Small intestine (tissue), 7 donors: ENCODE measurements at regions not wholly inside any gene's neighbourhood (a gene's known extent, or its start where the extent isn't known, plus 50 kb on each side); places are given as distances from the start of the nearest gene placed in this dataset.

Source experiments
- DNase-seq, 2 donors: peaks; one replicate each; pipeline versions ENCODE4 v3.0.0 to v3.0.0-alpha.2; 2013
- FAIRE-seq: peaks from 2 replicates; lab custom pipeline; 2012; peaks lifted over from hg19 to GRCh38; lab: Jason Lieb, UNC
- H3K27ac ChIP-seq, 3 donors: one replicate each; pipeline ENCODE4 v1.5.1; 2013; ENCODE audit warnings: low read length in 2 of 3, mild to moderate bottlenecking in 2 of 3, control low read depth in 1 of 3, inconsistent platforms in 1 of 3, low read depth in 1 of 3, moderate library complexity in 1 of 3
- H3K27me3 ChIP-seq, 3 donors: one replicate each; pipeline ENCODE4 v1.6.1; 2013; ENCODE audit warnings: low read length in 3 of 3, inconsistent platforms in 1 of 3; ENCODE audit not compliant: control insufficient read depth in 3 of 3, insufficient read depth in 3 of 3
- H3K36me3 ChIP-seq, 3 donors: one replicate each; pipeline ENCODE4 v1.6.1; 2013; ENCODE audit warnings: low read length in 3 of 3, inconsistent platforms in 1 of 3, low read depth in 1 of 3, mild to moderate bottlenecking in 1 of 3, moderate library complexity in 1 of 3; ENCODE audit not compliant: control insufficient read depth in 3 of 3, insufficient read depth in 2 of 3
- H3K4me1 ChIP-seq, 3 donors: one replicate each; pipeline ENCODE4 v1.6.1; 2013; ENCODE audit warnings: low read length in 2 of 3, inconsistent platforms in 1 of 3, low read depth in 1 of 3, mild to moderate bottlenecking in 1 of 3, moderate library complexity in 1 of 3; ENCODE audit not compliant: control insufficient read depth in 3 of 3, insufficient read depth in 2 of 3
- H3K4me3 ChIP-seq, 3 donors: one replicate each; pipeline ENCODE4 v1.5.1; 2013; ENCODE audit warnings: low read length in 3 of 3, control low read depth in 1 of 3, inconsistent platforms in 1 of 3, low read depth in 1 of 3, mild to moderate bottlenecking in 1 of 3, moderate library complexity in 1 of 3
- H3K9me3 ChIP-seq, 2 donors: one replicate each; pipeline ENCODE4 v1.6.1; 2013; ENCODE audit warnings: low read depth in 1 of 2, low read length in 1 of 2; ENCODE audit not compliant: control insufficient read depth in 2 of 2, insufficient read depth in 1 of 2
- WGBS, 3 donors: extraction: QIAGEN DNeasy Blood & Tissue Kit; methylation state at CpG; one replicate each; pipeline ENCODE4 v1.1.7; 2013; 5-methylcytosine and 5-hydroxymethylcytosine counted together
- donor health status: healthy with polysubstance abuse.
- donor health status: control.
- donor health status: control.
- donor health status: Bipolar disorder and iron deficiency.
- donor health status: healthy.

DNA sequence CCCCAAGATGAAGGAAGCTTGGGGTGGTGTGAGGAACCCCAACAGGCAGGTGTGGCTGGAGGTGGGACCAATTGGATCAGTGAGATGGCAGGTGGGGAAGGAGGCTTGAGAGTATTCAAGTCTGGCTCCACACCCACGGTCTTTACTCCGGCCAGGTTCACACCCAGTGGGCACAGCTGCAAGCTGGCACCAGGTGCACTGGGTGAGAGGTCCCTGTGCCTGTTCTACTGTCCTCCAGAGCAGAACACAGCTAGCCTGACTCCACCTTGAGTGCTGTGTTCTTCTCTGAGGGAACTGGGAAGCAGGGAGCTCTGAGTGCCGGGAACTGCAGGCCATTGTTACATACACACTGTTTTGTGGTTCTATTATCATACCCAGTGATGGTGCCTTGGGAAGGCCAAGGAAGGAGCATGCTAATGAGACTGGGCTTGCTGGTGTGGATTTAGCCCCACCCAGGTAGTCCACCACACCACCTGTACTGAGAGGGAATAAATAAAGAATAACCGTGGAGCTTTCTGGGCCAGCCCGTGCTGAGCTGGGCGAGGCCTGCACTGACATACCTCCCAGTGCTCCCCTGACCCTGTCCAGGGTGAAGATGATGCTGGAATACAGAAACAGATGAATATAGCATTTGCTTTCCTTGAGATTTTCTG is 93.4 kb downstream of the ABHD5 start:
- FAIRE-seq (no peak), DNase-seq (no peak)
- no peaks in the 10 kb centered on the region for H3K9me3 ChIP-seq
- H3K27me3 ChIP-seq = peaks cover 0 to 17% (median 0%) of the 10 kb centered on the region in 3 donors
- 53 to 83% (median 56%) methylated on average over 6 of the region's 6 CpGs for WGBS, 3 donors
- no peak overlapping the region for H3K27ac ChIP-seq
- no peaks in the 10 kb centered on the region for H3K4me1 ChIP-seq
- H3K36me3 ChIP-seq = no peaks in the 10 kb centered on the region
- H3K4me3 ChIP-seq = no peak overlapping the region

DNA sequence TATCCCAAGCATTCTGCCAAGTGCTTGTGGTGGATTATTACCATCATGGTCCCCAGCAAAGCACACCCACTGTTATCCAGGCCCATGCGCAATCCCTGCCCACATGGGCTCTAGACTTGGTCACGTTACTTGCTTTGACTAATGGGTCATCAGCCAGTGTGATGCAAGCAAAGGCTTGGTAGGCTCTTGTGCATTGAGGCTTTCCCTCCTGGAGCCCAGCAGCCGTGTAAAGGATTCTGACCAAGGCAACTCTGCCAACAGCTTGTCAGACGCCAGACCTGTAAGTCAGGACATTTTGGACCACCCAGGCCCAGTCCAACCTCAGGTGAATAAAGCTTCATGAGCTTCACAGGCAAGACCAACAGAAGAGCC is 93.9 kb downstream of the ABHD5 start:
- no peak overlapping the region for H3K27ac ChIP-seq
- H3K4me1 ChIP-seq = no peaks in the 10 kb centered on the region
- 69 to 90% (median 76%) methylated on average over 4 of the region's 4 CpGs for whole genome bisulfite sequencing, 3 donors
- DNase-seq (no peak), FAIRE-seq (no peak)
- peaks cover 0 to 17% (median 0%) of the 10 kb centered on the region in 3 donors for H3K27me3 ChIP-seq
- no peaks in the 10 kb centered on the region for H3K36me3 ChIP-seq
- no peaks in the 10 kb centered on the region for H3K9me3 ChIP-seq
- no peak overlapping the region for H3K4me3 ChIP-seq

DNA sequence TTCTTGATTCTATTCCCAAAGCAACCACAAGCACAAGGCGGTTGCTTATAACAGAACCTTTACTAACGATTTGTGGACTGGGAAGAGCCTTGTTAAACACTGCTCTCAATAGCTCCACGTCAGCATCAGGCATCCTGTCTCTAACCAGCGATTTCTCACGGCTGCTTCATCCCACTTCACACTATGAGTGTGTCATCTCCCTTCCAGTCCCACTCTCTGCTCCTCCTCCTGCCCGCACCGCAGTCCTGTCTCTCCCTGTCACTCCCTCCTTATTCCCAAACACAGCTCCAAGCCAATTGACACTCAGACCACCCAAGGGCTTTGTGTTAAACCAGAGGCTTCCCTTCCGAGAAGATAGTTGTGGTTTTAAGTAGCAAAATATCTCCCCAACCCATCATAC is 94.8 kb downstream of the ABHD5 start:
- no peak overlapping the region for H3K4me3 ChIP-seq
- H3K4me1 ChIP-seq = no peaks in the 10 kb centered on the region
- no peaks in the 10 kb centered on the region for H3K36me3 ChIP-seq
- H3K9me3 ChIP-seq = no peaks in the 10 kb centered on the region
- 60 to 81% (median 77%) methylated on average over 8 of the region's 8 CpGs for WGBS, 3 donors
- DNase-seq (no peak), FAIRE-seq (no peak)
- H3K27me3 ChIP-seq = peaks cover 0 to 17% (median 0%) of the 10 kb centered on the region in 3 donors
- no peak overlapping the region for H3K27ac ChIP-seq

- DNase-seq (no peak), FAIRE-seq (no peak)
- Histone ChIP-seq H3K27me3 (peaks cover 0 to 17% (median 0%) of the 10 kb centered on the region in 3 donors), H3K4me3 (no peak overlapping the region), H3K36me3 (no peaks in the 10 kb centered on the region), H3K27ac (no peak overlapping the region), H3K4me1 (no peaks in the 10 kb centered on the region), H3K9me3 (no peaks in the 10 kb centered on the region)
- WGBS, 3 donors = 11 to 35% (median 25%) methylated on average over 3 of the region's 3 CpGs
Measured at GRCh38 chr3:43786102-43786501, 95.4 kb downstream of the ABHD5 start.

DNA sequence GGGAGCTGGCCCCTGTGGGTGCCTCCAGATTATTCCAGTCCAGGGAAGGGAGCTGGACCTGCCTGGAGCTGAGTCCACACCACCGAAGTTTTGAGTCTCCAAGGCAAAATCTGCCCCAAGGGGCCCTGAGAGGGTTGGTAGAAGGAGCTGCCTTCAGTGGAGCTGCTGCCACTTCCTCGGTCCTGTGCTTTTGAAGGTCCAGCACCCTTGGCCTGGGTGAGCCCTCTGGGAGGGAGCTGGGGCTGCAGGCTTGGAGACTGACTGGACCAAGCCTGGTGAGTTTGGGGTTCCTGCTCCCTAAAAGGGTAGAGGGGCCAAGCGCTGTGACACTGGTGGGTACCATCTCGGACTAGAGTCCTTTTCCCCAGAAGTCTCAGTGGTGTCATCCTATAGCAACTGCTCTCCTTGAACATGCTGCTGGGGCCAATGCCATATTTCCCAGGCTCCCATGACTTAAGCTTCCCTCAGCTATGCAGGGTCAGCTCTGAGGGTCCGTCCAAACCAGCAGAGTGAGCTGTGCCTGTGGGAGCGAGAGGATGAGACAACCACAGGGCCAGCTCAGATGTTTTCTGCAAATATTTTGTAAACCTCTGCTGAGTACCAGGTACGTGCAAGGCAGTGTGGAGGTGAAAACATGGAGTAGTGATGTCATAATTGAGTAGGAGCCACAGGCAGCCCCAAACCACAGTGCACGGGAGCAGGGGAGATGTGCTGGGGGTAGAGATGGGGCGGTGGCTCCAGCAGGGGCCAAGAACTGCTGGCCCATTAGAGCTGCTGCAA is 96.0 kb downstream of the ABHD5 start:
- DNase-seq (no peak), FAIRE-seq (no peak)
- Histone ChIP-seq H3K27ac (no peak overlapping the region), H3K9me3 (no peaks in the 10 kb centered on the region), H3K27me3 (peaks cover 0 to 14% (median 0%) of the 10 kb centered on the region in 3 donors), H3K36me3 (no peaks in the 10 kb centered on the region), H3K4me1 (no peaks in the 10 kb centered on the region), H3K4me3 (no peak overlapping the region)
- 71 to 81% (median 72%) methylated on average over 9 of the region's 9 CpGs for WGBS, 3 donors

- H3K9me3 ChIP-seq = no peaks in the 10 kb centered on the region
- no peak for FAIRE-seq
- H3K4me1 ChIP-seq = no peaks in the 10 kb centered on the region
- H3K4me3 ChIP-seq = no peak overlapping the region
- no peak for DNase-seq
- H3K36me3 ChIP-seq = no peaks in the 10 kb centered on the region
- H3K27ac ChIP-seq = no peak overlapping the region
- H3K27me3 ChIP-seq = peaks cover 0 to 14% (median 0%) of the 10 kb centered on the region in 3 donors
- 87 to 96% (median 95%) methylated on average over 3 of the region's 3 CpGs for WGBS, 3 donors
Measured at GRCh38 chr3:43787330-43787729, 96.6 kb downstream of the ABHD5 start.

DNA sequence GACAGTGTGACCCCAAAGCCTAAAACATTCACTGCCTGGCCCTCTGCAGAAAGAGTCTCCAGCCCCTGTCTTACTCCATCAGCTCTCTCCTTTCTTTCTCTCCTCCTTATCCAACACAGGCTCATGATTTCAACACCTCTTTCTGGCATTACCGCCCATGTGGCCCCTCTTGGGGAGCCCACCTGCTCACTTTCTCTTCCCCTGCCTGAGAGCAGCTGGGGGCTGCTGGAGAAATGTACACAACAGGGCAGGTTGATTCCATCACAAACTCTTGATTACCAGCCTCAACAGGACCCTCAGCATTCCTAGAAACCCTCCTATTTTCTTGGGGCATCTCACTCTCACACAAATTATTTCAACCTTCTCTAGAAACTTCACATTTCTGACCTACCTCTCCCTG is 98.3 kb downstream of the ABHD5 start:
- Histone ChIP-seq H3K4me3 (no peak overlapping the region), H3K27me3 (peaks cover 0 to 19% (median 0%) of the 10 kb centered on the region in 3 donors), H3K36me3 (no peaks in the 10 kb centered on the region), H3K4me1 (no peaks in the 10 kb centered on the region), H3K9me3 (no peaks in the 10 kb centered on the region), H3K27ac (no peak overlapping the region)
- FAIRE-seq (no peak), DNase-seq (no peak)
- WGBS, 3 donors = 76 to 92% (median 90%) methylated on average over 1 of the region's 1 CpG

GRCh38 chr3:43790060-43790459 is 99.3 kb downstream of the ABHD5 start:
- 66 to 76% (median 68%) methylated on average over 5 of the region's 5 CpGs for WGBS, 3 donors
- FAIRE-seq (no peak), DNase-seq (no peak)
- no peaks in the 10 kb centered on the region for H3K36me3 ChIP-seq
- peaks cover 0 to 1% (median 0%) of the 10 kb centered on the region in 3 donors for H3K4me1 ChIP-seq
- no peaks in the 10 kb centered on the region for H3K9me3 ChIP-seq
- H3K4me3 ChIP-seq = no peak overlapping the region
- H3K27ac ChIP-seq = no peak overlapping the region
- H3K27me3 ChIP-seq = peaks cover 0 to 19% (median 0%) of the 10 kb centered on the region in 3 donors
